ENCODE measurements at regions not wholly inside any gene's neighbourhood (a gene's known extent, or its start where the extent isn't known, plus 50 kb on each side); places are given as distances from the start of the nearest gene placed in this dataset.

- H3K4me3 ChIP-seq (ENCODE audit: low read depth, low read length): no peak overlapping the region
- DNase-seq (ENCODE audit: low read depth): no peak
- in situ Hi-C loops (cut with HindIII; ENCODE audit: low sequenced_read_pairs): no loop called here
- no peak for TF ChIP-seq CTCF (IDR thresholded peaks at IDR 0.05; ENCODE audit: low read depth, low read length, missing control alignments)
Observed at GRCh38 chr1:215497528-215497927, 69.6 kb upstream of the KCTD3 start.

GRCh38 chr1:215501496-215501895 is 65.6 kb upstream of the KCTD3 start:
- no peak for TF ChIP-seq CTCF (IDR thresholded peaks at IDR 0.05; ENCODE audit: low read depth, low read length, missing control alignments)
- no peak overlapping the region for H3K4me3 ChIP-seq (ENCODE audit: low read depth, low read length)
- DNase-seq (ENCODE audit: low read depth): no peak
- in situ Hi-C loops (cut with HindIII; ENCODE audit: low sequenced_read_pairs): loop anchor here (10.0 kb wide), 1 partner anchor 837 kb away; no protein-coding TSS in a partner anchor

GRCh38 chr1:215502081-215502480 is 65.0 kb upstream of the KCTD3 start:
- in situ Hi-C loops (cut with HindIII; ENCODE audit: low sequenced_read_pairs): loop anchor here (10.0 kb wide), 1 partner anchor 837 kb away; no protein-coding TSS in a partner anchor
- no peak for DNase-seq (ENCODE audit: low read depth)
- no peak overlapping the region for H3K4me3 ChIP-seq (ENCODE audit: low read depth, low read length)
- TF ChIP-seq CTCF (IDR thresholded peaks at IDR 0.05; ENCODE audit: low read depth, low read length, missing control alignments): no peak

GRCh38 chr1:215507119-215507518 is 60.0 kb upstream of the KCTD3 start:
- in situ Hi-C loops (cut with HindIII; ENCODE audit: low sequenced_read_pairs): loop anchor here (10.0 kb wide), 1 partner anchor 842 kb away; no protein-coding TSS in a partner anchor
- no peak for TF ChIP-seq CTCF (IDR thresholded peaks at IDR 0.05; ENCODE audit: low read depth, low read length, missing control alignments)
- H3K4me3 ChIP-seq (ENCODE audit: low read depth, low read length): no peak overlapping the region
- peak; percentile 28 for DNase-seq (ENCODE audit: low read depth)

GRCh38 chr1:215508311-215508710 is 58.8 kb upstream of the KCTD3 start:
- in situ Hi-C loops (cut with HindIII; ENCODE audit: low sequenced_read_pairs): loop anchor here (10.0 kb wide), 1 partner anchor 844 kb away; no protein-coding TSS in a partner anchor
- H3K4me3 ChIP-seq (ENCODE audit: low read depth, low read length): no peak overlapping the region
- no peak for DNase-seq (ENCODE audit: low read depth)
- no peak for TF ChIP-seq CTCF (IDR thresholded peaks at IDR 0.05; ENCODE audit: low read depth, low read length, missing control alignments)

Data from astrocyte of the cerebellum (primary cell).